Esophagus (tissue), 2 donors: ENCODE measurements at regions not wholly inside any gene's neighbourhood (a gene's known extent, or its start where the extent isn't known, plus 50 kb on each side); places are given as distances from the start of the nearest gene placed in this dataset.
"Not testable (repeated sequence)": the region's sequence is repeated elsewhere in the genome, so short reads cannot be mapped to it uniquely, and the experiment has no call there.

Source experiments
- H3K27ac ChIP-seq, 2 donors: one replicate each; pipeline ENCODE4 v1.5.1; 2013; ENCODE audit warnings: low read depth in 2 of 2, mild to moderate bottlenecking in 2 of 2, inconsistent platforms in 1 of 2, low read length in 1 of 2, moderate library complexity in 1 of 2
- H3K27me3 ChIP-seq, 2 donors: one replicate each; pipeline ENCODE4 v1.6.1; 2013; ENCODE audit warnings: low read length in 2 of 2, control low read depth in 1 of 2, mild to moderate bottlenecking in 1 of 2; ENCODE audit not compliant: insufficient read depth in 2 of 2, control insufficient read depth in 1 of 2
- H3K36me3 ChIP-seq, 2 donors: one replicate each; pipeline ENCODE4 v1.6.1; 2013; ENCODE audit warnings: low read length in 1 of 2; ENCODE audit not compliant: control insufficient read depth in 2 of 2, insufficient read depth in 2 of 2
- H3K4me1 ChIP-seq, 2 donors: one replicate each; pipeline ENCODE4 v1.6.1; 2013; ENCODE audit warnings: low read length in 1 of 2; ENCODE audit not compliant: control insufficient read depth in 2 of 2, insufficient read depth in 2 of 2
- H3K4me3 ChIP-seq, 2 donors: one replicate each; pipeline ENCODE4 v1.5.1; 2013; ENCODE audit warnings: low read length in 2 of 2, mild to moderate bottlenecking in 2 of 2, low read depth in 1 of 2, moderate library complexity in 1 of 2
- H3K9me3 ChIP-seq, 2 donors: one replicate each; pipeline ENCODE4 v1.6.1; 2013; ENCODE audit warnings: mild to moderate bottlenecking in 2 of 2, low read depth in 1 of 2, low read length in 1 of 2, moderate library complexity in 1 of 2; ENCODE audit not compliant: control insufficient read depth in 2 of 2, insufficient read depth in 1 of 2
- WGBS, 2 donors: extraction: QIAGEN DNeasy Blood & Tissue Kit; methylation state at CpG; one replicate each; pipeline ENCODE4 v1.1.7; 2013; 5-methylcytosine and 5-hydroxymethylcytosine counted together
- donor health status: healthy with polysubstance abuse.
- donor health status: Bipolar disorder and iron deficiency.

GRCh38 chr12:32987512-32987911 is 90.9 kb upstream of the PKP2 start:
- H3K27me3 ChIP-seq = no peaks in the 10 kb centered on the region

GRCh38 chr12:32983968-32984367 is 87.4 kb upstream of the PKP2 start:
- 66 to 79% methylated on average over 4 of the region's 4 CpGs for WGBS, 2 donors

More at GRCh38 chr12:32987512-32987911, 90.9 kb upstream of the PKP2 start:
- 67 to 73% methylated on average over 1 of the region's 1 CpG for WGBS, 2 donors
- H3K36me3 ChIP-seq = no peaks in the 10 kb centered on the region
- H3K27ac ChIP-seq = no peak overlapping the region
- peaks cover 0 to 6% of the 10 kb centered on the region in 2 donors for H3K9me3 ChIP-seq
- no peaks in the 10 kb centered on the region for H3K4me1 ChIP-seq
- no peak overlapping the region for H3K4me3 ChIP-seq

GRCh38 chr12:32983332-32983731 is 86.8 kb upstream of the PKP2 start:
- Histone ChIP-seq H3K27ac (no peak overlapping the region), H3K4me3 (no peak overlapping the region), H3K4me1 (no peaks in the 10 kb centered on the region), H3K27me3 (no peaks in the 10 kb centered on the region), H3K9me3 (peaks cover 0 to 6% of the 10 kb centered on the region in 2 donors), H3K36me3 (no peaks in the 10 kb centered on the region)
- 27 to 43% methylated on average over 10 of the region's 10 CpGs for WGBS, 2 donors

More at GRCh38 chr12:32983968-32984367, 87.4 kb upstream of the PKP2 start:
- H3K36me3 ChIP-seq = no peaks in the 10 kb centered on the region
- H3K27ac ChIP-seq = no peak overlapping the region
- no peaks in the 10 kb centered on the region for H3K27me3 ChIP-seq
- H3K4me1 ChIP-seq = no peaks in the 10 kb centered on the region
- H3K9me3 ChIP-seq = peaks cover 0 to 6% of the 10 kb centered on the region in 2 donors
- no peak overlapping the region for H3K4me3 ChIP-seq

- 58 to 72% methylated on average over 4 of the region's 4 CpGs for WGBS, 2 donors
- Histone ChIP-seq H3K27ac (no peak overlapping the region), H3K9me3 (peaks cover 0 to 6% of the 10 kb centered on the region in 2 donors), H3K4me1 (no peaks in the 10 kb centered on the region), H3K36me3 (no peaks in the 10 kb centered on the region), H3K4me3 (no peak overlapping the region), H3K27me3 (no peaks in the 10 kb centered on the region)
Measured at GRCh38 chr12:32981139-32981538, 84.6 kb upstream of the PKP2 start.

- H3K4me1 ChIP-seq = no peaks in the 10 kb centered on the region
- H3K27me3 ChIP-seq = no peaks in the 10 kb centered on the region
- H3K27ac ChIP-seq = no peak overlapping the region
- H3K36me3 ChIP-seq = no peaks in the 10 kb centered on the region
- H3K4me3 ChIP-seq = no peak overlapping the region
- H3K9me3 ChIP-seq = no peaks in the 10 kb centered on the region
- 51 to 58% methylated on average over 3 of the region's 3 CpGs for WGBS, 2 donors
Measured at GRCh38 chr12:32975122-32975521, 78.5 kb upstream of the PKP2 start.

- H3K27me3 ChIP-seq = no peaks in the 10 kb centered on the region
- no peaks in the 10 kb centered on the region for H3K36me3 ChIP-seq
- H3K9me3 ChIP-seq = no peaks in the 10 kb centered on the region
- H3K4me1 ChIP-seq = no peaks in the 10 kb centered on the region
- H3K27ac ChIP-seq = no peak overlapping the region
- WGBS, 2 donors = 39 to 62% methylated on average over 6 of the region's 6 CpGs
- no peak overlapping the region for H3K4me3 ChIP-seq
Measured at GRCh38 chr12:32970465-32971110, 74.0 kb upstream of the PKP2 start.

GRCh38 chr12:32964981-32965585 is 68.5 kb upstream of the PKP2 start:
- 85 to 86% methylated on average over 9 of the region's 9 CpGs for WGBS, 2 donors
- Histone ChIP-seq H3K9me3 (no peaks in the 10 kb centered on the region), H3K27me3 (no peaks in the 10 kb centered on the region), H3K27ac (no peak overlapping the region), H3K4me3 (no peak overlapping the region), H3K36me3 (no peaks in the 10 kb centered on the region), H3K4me1 (no peaks in the 10 kb centered on the region)

GRCh38 chr12:32956418-32956817 is 59.8 kb upstream of the PKP2 start:
- H3K27me3 ChIP-seq, H3K4me3 ChIP-seq, H3K4me1 ChIP-seq, H3K36me3 ChIP-seq, H3K9me3 ChIP-seq, H3K27ac ChIP-seq: not testable (repeated sequence)
- WGBS, 2 donors = 85 to 89% methylated on average over 10 of the region's 10 CpGs

GRCh38 chr12:32952681-32953080 is 56.1 kb upstream of the PKP2 start:
- no peaks in the 10 kb centered on the region for H3K27me3 ChIP-seq
- no peaks in the 10 kb centered on the region for H3K9me3 ChIP-seq
- no peak overlapping the region for H3K27ac ChIP-seq
- WGBS, 2 donors = 61 to 64% methylated on average over 3 of the region's 3 CpGs
- no peaks in the 10 kb centered on the region for H3K4me1 ChIP-seq
- no peaks in the 10 kb centered on the region for H3K36me3 ChIP-seq
- H3K4me3 ChIP-seq = no peak overlapping the region

GRCh38 chr12:32949815-32950214 is 53.2 kb upstream of the PKP2 start:
- H3K4me3 ChIP-seq = no peak overlapping the region
- H3K4me1 ChIP-seq = no peaks in the 10 kb centered on the region
- no peaks in the 10 kb centered on the region for H3K9me3 ChIP-seq
- H3K27me3 ChIP-seq = no peaks in the 10 kb centered on the region
- 67 to 78% methylated on average over 3 of the region's 3 CpGs for WGBS, 2 donors
- no peak overlapping the region for H3K27ac ChIP-seq
- H3K36me3 ChIP-seq = no peaks in the 10 kb centered on the region
